Activated T-cell treated with anti-CD3 and anti-CD28 coated beads for 48 hours (primary cell): ENCODE measurements at regions not wholly inside any gene's neighbourhood (a gene's known extent, or its start where the extent isn't known, plus 50 kb on each side); places are given as distances from the start of the nearest gene placed in this dataset.

Experiments
- DNase-seq: peaks from one replicate; pipeline ENCODE4 v3.0.0-alpha.2; 2020; ENCODE audit warnings: low read depth

DNA sequence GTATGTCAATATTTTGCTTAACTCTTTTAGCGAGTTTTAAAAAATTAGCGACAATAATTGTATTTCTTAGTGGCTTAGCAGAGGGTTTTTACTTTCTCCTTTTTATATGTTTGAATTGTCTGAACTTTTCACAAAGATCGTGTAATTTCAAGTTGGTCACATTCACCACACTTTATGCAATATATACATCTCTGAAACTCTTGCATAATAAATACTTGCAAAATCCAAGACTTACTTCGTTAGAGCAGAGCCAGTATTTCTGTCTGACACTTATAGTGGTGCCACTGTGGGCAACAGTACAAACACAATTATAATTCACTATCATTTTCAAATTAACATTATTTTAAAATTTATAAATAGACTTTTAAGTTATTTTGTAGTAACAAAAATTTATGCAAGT, 62.0 kb downstream of the SUCNR1 start:
- DNase-seq = no peak

DNA sequence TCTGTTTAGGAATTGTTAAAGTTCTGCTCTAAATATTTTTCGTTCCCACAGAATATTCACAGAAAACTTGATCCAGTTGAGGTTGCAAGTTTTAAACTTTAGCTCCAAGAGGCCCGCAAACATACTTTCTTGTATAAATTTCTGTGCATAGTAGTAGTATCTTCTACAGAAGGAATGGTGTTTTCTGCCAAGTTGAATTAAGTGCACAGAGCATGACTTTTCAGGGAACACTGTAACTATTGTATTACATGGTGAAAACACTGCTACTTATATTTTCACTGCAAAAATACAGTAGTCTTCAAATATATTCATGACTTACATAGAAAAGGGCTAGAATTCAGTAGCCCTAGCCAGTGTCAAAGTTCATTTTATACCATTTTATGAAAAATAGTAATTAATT, 67.0 kb downstream of the SUCNR1 start:
- DNase-seq = no peak

DNA sequence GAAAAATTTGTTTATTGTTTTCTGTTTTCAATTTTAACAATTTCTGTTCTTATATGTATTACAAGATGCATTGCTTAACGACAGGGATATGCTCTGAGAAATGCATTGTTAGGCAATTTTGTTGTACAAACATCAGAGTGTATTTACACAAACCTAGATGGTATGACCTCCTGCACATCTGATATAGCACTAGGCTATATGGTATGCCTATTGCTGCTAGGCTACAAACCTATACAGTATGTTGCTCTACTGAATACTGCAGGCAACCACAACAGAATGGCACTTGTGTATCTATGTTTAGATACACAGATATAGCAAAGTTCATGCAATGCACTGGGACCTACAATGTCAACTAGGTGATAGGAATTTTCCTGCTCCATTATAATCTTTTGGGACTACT, 70.1 kb downstream of the SUCNR1 start:
- no peak for DNase-seq

DNA sequence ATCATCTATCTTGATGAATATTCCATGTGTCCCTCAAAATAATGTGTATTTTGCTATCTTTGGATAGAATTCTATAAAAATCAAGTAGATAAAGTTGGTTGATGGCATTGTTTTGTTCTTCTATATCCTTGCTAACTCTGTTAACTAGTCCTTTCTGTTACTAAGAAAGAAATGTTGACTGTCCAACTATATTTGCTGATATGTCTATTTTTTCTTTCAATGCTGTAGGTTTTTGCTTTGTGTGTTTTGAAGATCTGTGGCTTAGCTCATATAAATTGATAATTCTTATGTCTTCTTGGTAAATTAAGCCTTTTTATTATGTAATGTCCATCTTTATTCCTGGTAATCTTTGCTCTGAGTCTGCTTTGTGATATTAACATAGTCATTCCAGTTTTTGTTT, 70.9 kb downstream of the SUCNR1 start:
- no peak for DNase-seq

DNA sequence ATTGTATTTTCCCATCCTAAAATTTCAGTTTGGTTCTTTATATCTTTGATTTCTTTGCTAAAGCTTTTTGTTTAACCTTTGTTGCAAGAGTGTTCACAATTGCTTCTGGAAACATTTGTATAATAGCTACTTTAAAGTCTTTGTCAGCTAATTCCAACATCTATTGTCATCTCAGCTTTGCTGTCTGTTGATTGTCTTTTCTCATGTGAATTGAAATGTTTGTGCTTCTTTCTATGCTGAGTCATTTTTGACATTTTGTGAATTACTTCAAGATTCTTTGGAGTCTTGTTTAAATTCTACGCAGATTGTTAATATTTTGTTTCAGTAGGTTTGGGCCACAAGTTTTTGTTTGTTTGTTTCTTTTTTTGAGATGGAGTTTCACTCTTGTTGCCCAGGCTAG, 73.2 kb downstream of the SUCNR1 start:
- no peak for DNase-seq

DNA sequence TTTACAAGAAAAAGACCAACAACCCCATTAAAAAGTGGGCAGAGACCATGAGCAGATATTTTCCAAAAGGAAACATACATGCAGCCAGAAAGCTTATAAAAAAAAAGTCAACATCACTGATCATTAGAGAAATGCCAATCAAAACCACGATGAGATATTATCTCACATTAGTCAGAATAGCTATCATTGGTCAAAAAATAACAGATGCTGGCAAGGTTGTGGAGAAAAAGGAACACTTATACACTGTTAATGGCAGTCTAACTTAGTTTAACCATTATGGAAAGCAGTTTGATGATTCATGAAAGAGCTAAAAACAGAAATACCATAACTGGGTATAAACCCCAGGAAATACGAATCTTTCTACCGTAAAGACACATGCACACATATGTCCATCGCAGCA, 76.3 kb downstream of the SUCNR1 start:
- DNase-seq = no peak

DNA sequence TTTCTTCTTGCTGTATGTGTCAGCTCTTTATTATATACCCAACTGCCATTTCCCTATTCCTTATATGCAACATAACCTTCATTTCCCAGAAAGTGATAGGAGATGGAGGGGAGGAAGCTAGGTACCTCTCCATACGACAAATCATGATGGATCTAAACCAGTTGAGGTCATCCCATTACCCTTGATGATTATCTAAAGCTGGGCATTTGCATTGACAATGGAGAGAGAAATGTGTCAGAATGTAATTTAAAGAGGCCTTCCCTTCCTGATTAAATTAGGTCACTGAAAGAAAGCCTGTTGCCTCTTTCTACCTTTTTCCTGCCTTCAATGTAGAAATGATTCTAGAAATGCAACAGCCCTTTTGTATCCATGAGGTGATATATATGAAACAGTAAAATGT, 81.9 kb downstream of the SUCNR1 start:
- DNase-seq = no peak

DNA sequence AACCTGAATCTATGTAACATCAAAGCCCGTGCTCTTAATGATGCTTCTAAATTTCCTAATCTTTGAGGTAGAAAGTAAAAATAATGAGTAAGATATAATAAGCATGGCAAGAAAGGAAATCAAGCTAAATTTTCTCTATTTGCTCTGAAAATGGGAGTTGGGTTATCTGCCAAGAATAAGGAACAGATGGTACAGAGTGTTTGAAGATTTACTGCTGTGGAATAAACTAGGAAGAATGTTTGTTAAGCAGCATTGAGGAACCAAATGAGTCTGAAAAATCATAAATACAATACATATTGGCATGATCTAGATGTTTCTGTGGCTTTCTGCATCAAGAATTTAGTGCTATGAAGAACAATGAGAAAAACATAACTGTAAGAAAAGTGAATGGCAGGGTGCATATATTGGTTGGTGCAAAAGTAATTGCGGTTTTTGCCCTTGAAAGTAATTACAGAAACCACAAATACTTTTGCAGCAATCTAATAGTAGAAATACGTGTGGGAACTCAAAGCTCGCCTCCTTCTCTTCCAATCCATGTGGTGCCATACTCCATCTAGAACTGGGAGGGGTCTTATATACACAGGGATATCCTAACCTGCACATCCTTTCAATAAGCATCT, 87.6 kb downstream of the SUCNR1 start:
- no peak for DNase-seq

DNA sequence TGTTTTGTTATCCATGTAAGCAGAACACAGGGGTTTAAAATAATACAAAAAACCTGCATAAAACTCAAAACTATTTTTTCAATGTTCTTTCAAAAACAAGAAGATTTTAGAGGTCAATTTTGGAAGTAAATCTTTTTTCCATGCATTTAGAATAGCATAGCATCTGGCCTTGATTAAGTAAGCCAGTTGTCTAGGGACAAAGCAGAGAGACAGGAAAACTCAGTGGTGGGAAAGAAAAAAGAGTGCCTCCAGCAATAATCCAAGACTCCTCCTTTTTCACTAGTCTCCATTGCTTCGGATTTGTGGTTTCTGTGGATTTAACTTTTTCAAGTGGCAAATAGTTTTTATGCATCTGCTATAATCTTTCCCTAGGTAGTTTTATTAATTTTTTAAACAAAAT, 88.9 kb downstream of the SUCNR1 start:
- DNase-seq = no peak

DNA sequence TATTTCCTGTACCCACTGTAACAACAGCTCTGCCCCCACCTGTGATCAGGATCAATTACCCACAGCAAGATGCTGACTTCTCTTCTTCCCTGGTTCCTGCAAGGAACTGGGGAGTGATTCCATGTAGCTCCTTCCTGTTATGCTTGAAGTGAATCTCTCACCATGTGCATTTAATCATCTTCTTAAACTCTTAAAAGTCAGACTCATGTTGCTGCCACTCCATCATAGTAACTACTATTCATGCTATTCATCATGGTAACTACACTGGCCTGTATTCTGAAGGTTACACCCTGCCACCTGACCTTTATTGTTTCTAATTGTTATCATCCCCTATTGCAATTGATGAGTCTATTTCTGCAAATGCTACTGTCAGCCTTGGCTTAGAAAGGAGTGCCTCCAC, 89.5 kb downstream of the SUCNR1 start:
- no peak for DNase-seq

DNA sequence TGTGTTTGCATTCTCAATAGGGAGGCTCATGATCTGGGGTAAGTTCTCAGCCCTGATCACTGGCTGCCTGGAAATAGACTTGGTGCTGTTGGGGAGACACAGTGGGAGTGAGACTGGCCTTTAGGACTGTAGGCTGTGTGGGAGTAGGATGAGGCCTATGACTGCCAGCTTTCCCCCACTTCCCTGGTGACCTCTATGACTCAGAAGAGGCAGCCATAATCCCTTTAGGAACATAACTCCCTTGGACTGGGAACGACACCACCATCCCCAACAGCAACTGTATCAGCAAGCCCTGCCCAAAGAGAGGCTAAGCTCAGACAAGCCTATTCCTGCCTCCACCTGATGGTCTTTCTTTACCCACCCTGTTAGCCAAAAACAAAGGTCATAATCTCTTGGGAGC, 91.3 kb downstream of the SUCNR1 start:
- DNase-seq = no peak

DNA sequence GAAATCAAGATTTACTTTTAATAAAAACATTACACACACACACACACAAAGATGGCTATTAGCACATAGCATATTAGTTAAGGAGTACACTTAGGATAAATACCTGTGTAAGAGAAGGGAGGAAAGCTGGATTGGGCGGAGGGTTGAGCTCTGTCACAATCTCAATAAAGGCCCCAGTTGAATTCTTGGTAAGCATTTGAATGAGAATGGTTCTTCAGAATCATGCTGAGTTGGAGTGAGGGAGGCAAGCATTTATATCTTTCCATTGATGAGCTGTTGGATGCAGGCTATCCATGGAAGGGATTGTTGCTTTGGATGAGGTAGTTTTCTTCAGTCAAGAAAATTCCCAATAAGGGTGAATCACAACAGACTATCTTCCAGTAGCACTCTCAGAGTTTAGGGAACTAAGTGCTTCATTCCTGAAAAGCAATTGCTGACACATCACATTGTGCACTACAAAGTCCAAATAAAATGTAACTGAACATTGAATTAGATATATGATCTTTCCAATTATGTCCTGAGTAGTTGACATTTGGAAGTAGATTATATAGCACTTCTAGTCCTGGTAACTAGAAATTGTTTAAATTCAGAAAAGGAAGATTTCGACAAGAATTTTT, 95.7 kb downstream of the SUCNR1 start:
- no peak for DNase-seq

DNA sequence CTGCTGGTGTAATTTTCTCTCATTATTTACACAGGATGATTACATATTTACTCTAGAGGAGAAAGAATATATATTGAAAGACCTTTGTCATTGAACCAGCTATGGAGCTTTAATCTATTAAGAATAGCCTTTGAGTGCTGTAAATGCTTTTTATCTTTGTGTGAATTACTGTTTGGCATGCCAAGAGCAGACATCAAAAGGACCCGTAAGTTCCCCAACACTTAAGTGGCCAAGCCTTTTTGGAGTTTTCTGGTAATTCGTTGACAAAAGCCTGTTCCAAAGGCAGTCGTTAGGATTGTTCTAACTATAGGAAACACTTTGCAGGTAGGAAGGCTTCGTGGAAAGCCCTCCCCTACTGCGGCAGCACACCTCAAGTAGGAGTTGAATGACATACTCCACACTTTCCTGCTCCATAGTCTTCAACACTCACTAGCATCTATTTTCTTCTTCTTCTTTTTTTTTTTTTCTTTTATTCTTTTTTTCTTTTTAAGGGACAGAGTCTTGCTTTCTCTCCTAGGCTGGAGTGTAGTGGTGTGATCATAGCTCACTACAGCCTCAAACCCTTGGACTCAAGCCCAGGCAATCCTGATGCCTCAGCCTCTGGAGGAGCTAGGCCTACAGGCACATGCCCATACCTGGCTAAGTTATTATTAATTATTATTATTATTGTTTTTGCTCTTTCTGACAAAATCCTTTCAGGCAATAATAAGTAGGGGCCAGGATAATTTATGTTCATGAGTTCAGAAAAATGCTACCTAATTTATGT, 98.6 kb downstream of the SUCNR1 start:
- no peak for DNase-seq

DNA sequence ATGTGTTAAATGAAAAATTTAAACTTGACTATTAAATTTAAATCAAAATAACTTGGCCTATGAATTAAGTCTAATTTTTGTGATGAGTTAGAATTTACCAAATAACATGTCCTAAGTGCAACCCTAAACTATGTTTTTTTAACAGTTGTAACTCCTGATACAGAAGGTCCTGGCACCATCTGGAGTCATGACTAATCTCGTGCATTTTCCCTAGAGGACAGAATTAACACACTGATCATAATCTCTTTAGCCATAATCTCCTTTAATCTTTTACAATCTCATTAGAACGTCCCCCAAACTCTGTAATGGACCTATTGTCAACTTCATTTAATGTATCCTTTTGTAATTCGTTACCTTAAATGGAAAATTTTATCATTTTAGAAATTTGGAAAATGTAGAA, 100.6 kb downstream of the SUCNR1 start:
- DNase-seq = no peak

DNA sequence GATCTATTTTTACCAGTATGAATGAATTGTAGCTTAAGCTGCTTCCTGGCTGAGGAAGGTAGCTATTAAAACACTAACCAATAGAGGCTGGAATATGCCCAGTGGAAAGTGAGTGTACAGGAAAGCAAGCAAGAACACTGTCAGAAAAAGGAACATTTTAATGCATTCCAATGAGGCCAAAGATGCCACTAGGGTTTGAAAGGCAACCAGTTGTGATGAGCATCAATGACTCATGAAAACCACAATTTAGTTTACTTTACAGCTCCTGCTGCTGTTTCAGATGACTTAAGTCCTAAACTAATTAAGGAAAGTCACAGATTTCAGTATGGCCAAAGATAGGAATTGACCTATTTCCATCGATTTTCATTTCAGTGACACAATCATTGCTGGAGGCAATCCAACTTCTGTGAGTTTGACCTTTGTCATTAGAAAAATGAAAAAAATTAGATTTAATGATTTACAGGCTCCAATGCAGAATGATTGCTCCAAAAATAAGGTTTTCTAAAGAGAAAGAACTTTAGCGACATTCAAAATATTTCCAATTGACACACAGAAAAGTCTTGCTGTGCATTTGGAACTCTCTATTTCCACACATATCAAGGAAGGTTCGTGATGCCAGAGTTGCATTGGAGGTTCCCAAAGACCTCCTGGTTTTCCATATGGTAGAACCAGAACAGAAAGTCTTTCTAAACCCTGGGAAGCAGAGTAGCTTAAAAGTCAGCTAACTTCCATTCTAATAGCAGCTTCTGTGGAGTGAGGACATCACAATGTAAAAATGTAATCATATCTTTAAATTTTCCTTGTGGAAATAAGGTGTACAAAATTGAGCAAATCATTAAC, 103.0 kb downstream of the SUCNR1 start:
- no peak for DNase-seq

DNA sequence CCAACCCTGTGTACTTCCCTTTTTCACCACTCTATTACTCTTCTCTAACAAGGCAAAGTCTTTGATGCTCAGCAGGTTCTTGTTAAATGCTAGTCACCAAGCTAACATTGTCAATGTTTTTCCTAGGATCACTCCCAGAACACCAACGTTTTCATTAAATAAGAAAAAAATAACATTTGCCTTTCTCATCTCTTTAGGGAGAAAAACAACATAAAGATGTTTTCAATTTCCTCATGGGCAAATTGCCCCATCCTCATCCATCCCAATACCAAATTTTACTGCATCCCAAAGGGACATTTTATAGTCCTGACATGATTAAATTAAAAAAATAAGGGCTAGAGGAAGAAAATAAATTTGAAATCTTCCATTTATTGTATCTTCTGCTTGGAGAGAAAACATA, 106.5 kb downstream of the SUCNR1 start:
- DNase-seq = no peak

DNA sequence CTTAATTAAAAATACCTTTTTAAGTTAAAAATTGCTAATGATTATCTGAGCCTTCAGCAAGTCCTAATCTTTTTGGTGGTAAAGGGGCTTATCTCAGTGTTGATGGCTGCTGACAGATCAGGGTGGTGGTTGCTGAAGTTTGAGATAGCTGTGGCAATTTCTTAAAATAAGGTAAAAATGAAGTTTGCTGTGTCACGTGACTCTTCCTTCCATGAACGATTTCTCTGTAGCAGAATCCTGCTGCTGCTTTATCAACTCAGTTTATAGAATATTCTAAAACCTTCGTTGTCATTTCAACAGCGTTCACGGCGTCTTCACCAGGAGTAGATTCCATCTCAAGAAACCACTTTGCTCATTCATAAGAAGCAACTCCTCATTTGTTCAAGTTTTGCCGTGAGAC, 110.1 kb downstream of the SUCNR1 start:
- no peak for DNase-seq

DNA sequence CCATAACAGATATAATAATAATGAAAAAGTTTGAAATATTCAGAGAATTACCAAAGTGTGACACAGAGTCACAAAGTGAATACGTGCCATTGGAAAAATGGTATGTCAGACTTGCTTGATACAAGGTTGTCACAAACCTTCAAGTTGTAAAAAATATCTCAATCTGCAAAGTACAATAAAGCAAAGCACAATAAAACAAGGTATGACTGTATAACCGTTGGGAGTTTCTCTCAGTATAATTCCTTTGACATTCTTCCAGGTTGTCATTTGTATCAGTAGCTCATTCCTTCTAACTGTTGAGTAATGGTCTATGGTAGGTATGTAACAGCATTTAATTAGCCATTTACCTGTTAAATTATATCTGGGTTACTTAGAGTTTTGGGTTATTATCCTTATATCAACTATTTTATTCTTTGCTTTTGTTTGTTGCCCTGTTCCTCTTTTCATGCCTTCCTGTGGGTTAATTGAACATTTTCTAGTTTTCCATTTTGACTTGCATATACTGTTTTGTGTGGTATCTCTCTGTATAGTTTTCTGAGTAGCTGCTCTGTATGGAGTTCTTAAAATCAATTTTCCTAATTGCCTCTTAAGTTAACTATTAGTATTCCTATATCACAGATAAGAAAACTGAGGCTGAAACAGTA, 112.5 kb downstream of the SUCNR1 start:
- DNase-seq = no peak

DNA sequence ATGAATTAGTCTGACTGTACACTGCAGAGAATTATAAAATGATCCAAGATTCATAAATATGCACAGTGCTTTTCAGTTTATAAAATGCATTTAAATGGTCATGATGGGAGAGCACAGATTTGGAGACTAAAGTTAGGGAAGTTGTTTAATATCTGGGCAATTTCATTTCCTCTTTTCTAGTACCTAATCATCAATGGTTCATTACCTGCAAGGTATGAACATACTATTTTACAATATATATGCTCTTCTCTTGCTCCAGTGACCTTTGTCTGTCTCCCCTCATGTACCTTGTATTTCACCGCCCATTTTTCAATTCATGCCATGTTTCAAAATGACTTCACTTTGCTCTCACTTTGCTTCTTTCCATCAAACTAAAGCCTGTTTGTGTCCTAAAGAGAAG, 114.5 kb downstream of the SUCNR1 start:
- no peak for DNase-seq

DNA sequence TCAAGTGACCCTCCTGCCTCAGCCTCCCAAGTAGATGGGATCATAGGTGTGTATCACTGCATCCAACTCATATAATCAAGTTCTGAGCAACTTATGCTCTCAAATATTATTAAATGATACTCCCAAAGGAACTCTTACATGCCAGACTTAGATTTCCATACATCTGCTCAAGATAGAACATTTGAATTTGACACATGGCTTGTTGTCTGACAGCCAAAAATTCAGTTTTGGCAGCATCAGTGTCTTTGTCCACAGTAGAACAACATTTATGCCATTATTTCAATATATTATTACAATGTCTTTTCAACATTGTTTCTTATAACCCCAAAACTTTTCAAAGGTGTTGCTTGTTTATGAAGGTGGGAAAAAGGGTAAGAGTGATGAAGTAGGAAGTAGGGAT, 116.2 kb downstream of the SUCNR1 start:
- DNase-seq = no peak

DNA sequence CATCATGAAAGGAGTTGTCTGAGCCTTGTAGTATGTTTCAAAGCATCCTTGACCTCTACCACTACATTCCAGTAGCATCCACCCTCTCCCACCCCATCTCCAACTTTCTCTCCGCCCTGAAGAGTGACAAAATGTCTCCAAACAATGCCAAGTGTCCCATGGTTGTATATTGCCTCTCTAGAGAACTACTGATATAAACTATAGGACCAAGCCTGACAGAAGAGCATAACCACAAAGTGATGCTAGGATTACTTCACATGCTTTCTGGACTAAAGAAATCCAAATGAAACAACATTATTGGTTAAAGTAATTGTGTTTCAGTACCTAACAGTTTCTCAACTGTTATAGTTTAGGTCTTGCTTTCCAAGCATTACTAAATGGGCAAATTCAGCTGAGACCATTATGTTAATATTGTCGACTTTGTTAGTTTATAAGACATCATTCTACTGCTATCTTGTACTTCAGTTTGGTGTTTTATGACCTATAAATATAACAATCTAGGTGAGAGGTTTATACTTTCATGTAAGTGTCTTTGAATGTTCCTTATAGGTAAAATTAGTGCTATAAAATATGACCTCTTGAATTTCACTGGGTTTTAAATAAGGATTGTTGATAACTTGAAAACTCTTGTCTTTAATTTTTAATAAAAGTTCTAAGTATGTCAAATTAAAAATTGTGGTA, 117.4 kb downstream of the SUCNR1 start:
- DNase-seq = no peak
